DND-41 (cell line): ENCODE measurements at regions not wholly inside any gene's neighbourhood (a gene's known extent, or its start where the extent isn't known, plus 50 kb on each side); places are given as distances from the start of the nearest gene placed in this dataset.

Experiments used
- EZH2 ChIP-seq: IDR thresholded peaks from 3 replicates; pipeline ENCODE4 v1.6.1; 2012; ENCODE audit warnings: borderline replicate concordance, low read depth, mild to moderate bottlenecking, moderate library complexity, low read length, inconsistent platforms; ENCODE audit not compliant: severe bottlenecking
- TF ChIP-seq, protein P1 (sequence below): IDR thresholded peaks from 2 replicates; pipeline ENCODE4 v1.5.1; 2012; ENCODE audit warnings: borderline replicate concordance, low read length, moderate library complexity, mild to moderate bottlenecking; ENCODE audit not compliant: poor library complexity, severe bottlenecking; ENCODE audit errors: extremely low read depth

DNA sequence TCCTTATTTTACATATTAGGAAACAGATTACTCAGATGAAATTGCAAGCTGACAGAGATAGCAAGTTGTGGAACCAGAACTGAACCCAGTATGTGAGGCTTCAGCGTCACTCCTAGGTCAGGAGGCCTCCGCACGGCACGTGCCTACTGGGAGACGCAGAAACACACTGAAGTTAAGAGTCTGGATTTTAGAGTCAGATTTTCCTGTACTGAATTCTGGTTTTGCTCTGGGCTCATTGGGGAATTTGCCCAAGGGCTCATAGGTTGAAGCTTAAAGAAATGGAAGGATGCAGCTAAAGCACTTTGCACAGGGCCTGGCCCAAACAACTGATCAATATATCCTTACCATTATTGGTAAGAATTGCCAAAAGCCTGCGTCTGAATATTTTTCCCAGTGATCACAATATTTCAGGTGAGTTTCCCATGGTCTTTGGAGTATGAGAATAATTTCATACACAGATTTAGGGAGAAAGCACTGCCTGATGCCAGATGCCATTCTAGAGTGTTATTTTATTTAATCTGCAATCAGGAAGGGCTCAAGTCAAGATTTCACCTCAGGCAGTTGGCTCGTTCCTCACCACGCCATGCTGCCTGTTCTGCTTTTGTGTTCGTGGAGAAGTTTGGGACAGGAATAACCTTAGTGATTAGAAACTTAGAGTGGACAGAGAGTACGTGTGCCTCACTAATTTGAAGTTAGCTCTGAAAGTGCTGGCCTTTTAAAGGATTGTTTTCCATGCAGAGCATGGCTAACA is 331.9 kb downstream of the MYCN start:
- TF ChIP-seq, protein P1, sequence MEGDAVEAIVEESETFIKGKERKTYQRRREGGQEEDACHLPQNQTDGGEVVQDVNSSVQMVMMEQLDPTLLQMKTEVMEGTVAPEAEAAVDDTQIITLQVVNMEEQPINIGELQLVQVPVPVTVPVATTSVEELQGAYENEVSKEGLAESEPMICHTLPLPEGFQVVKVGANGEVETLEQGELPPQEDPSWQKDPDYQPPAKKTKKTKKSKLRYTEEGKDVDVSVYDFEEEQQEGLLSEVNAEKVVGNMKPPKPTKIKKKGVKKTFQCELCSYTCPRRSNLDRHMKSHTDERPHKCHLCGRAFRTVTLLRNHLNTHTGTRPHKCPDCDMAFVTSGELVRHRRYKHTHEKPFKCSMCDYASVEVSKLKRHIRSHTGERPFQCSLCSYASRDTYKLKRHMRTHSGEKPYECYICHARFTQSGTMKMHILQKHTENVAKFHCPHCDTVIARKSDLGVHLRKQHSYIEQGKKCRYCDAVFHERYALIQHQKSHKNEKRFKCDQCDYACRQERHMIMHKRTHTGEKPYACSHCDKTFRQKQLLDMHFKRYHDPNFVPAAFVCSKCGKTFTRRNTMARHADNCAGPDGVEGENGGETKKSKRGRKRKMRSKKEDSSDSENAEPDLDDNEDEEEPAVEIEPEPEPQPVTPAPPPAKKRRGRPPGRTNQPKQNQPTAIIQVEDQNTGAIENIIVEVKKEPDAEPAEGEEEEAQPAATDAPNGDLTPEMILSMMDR: no peak
- TF ChIP-seq EZH2: no peak
